ENCODE measurements at regions not wholly inside any gene's neighbourhood (a gene's known extent, or its start where the extent isn't known, plus 50 kb on each side); places are given as distances from the start of the nearest gene placed in this dataset.

DNA sequence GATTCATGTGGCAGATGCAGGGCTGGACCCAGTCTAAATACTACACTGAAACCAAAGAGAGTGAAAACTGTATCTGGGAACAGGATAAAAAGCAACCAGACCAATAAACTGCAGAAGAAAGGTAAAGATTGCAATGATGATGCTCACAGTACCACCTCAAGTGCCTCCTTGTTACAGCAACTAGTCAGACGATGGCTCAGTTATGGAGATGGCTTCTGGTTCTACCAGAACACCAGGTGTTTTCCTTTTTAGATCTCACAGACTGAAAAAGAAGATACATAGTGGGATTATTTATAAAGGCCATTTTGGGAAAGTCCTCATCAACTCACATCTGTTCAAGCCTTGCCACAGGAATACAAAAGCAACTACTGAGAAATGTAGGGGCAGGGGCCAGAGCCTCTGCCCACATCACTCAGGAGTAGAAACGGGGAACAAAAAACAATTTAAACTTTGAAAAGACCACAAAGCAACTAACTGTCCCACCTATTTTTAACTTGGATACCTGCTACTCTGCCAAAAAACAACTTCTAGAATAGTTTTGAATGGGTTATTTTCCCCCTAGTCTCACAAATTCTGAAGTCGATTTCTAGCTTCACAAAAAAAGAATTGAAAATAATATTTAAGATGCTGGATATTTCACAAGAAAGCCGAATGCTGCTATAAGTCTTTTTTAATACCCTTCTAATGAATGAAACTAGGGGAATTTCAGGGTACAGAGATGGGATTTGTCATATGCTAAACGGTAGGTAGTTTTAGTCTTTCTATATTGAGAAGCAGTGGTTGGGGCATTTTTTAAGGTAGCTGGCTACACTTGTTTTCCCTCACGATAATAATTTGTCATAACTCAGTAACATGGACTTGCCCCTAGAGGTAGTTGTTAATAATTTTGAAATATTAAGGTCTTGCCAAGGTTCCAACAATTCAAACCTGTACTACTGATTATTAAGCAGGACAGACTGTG lies 197.2 kb upstream of the TMPO start:
- no peak for DNase-seq

DNA sequence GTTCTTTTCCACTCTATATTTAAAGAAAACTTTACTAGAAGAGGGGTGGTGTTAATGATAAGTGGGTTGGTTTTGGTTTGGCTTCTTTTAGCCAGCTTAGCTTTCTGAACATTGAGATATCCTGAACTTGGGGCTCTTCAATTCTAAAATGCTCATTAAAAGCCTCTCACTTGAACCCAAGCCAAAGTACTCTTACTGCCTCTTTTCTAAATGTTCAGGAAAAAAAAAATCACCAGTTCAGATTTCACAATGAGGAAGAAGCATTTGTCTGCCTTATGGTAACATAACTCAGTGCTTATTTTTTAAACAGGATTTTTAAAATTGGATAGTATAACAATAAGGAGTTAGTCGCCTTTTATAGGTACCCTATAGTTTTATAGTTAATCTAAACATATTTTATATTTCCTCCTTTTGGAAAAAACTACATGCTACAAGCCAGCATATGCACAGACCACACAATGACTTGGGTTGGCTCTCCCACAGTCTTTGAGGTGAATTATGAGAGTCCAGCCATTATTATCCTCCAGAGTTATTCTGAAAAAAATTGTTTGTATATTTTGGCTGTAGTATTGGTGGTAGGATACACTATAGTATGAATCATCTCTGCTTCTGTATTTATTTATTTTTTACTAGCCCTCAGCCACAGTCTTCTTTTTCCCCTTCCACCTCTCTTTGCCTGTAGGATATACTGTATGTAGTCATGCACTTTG lies 195.5 kb upstream of the TMPO start:
- DNase-seq: no peak

DNA sequence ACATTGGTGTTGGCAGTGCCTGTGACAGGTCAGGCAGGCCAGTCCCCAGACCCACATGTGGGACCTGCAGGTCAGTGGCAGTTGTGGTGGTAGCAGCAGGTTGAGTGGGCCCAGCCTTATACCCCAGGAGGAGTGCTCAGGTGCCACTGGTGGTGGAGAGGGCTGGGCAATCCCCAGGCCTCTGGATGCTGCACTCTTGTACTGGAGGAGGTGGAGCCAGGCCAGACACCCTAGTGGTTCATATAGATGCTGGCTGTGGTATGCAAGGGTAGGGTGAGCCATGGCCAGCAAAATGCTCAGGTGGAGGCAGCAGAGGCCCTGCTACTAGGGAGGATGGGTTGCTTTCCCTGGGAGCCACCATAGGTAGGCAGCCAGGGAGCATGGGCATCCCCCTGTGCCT lies 190.4 kb upstream of the TMPO start:
- no peak for DNase-seq

DNA sequence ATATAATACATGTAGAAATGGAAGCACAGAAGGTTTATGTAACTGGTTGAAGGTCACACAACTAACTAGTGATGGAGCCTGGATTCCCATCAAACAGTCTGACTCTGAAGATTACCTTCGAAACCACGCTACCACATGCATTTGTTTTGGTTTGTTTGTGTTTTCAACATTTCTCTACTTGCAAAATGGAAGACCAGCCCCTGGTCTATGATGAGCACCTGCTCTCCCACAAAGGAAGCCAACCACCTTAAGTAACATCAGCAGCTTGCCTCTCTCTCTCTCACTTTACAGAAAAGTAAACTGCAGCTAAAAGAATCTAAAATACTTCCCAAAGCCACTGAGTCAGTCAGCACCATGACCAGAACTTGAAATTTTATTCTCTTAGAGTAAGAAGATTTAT lies 186.9 kb upstream of the TMPO start:
- DNase-seq: no peak

DNA sequence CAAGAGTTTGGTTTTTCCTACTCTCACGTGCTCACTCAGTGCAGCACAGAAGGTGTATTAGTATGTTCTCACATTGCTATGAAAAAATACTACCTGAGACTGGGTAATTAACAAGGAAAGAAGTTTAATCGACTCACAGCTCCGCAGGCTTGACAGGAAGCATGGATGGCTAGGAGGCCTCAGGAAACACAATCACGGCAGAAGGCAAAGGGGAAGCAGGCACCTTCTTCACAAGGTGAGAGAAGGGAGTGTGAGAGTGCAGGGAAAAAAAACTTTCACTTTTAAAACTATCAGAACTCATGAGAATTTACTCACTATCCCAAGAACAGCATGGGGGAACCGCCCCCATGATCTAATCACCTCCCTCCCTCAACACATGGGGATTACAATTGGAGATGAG lies 185.8 kb upstream of the TMPO start:
- DNase-seq: no peak

DNA sequence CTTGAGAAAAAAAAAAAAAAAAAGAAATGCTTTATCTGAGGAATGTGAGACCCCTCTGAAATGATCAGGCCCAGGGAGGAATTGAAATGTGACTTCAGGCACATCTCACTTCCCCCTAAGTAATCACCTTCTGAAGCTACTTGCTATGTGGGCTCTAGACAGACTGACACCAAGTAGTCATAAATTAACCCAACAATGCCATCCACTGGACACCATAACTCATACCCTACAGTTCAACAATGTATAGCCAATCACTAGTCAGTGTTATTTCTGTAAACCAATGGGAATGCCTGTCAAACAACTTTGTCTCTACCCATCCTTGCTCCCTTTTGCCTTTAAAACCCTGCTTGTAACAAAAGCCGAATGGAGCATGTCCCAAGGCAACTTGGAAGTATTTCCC lies 182.7 kb upstream of the TMPO start:
- no peak for DNase-seq

DNA sequence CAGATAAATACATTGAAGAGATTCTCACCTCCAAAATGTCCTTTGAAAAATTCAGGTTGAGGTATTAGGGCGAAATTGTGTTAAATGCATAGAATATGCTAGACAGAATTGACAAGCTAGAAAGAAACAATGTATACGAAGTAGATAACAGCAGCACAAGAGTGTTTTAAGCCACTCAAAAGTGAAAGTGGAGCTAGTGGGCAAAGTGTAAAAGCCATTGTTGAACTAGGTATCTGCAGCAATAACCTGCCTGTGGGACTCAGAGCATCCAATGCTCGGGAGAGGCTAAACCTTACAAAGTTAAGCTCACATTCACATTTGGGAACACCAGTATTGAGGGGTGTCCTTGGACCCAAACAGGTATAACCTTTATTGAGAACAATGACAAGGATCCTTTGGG lies 180.6 kb upstream of the TMPO start:
- no peak for DNase-seq

DNA sequence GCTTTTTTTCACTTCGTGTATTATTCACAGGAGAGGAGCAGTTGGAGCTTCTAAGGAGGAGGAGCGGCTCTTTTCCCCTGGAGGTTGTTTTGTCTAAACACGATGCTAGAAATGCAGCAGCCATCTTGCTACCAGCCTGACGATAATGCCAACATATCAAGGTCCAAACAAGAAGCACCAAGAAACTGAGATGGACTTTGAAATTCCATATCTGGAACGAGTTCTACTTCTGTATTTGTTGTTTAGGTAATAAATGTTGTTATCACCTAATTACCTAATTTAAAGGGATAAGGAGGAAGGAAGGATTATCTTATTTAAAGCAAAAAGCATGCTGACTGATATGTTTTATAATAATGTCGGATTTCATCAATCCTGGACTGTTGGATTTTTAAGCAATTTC lies 174.4 kb upstream of the TMPO start:
- no peak for DNase-seq

DNA sequence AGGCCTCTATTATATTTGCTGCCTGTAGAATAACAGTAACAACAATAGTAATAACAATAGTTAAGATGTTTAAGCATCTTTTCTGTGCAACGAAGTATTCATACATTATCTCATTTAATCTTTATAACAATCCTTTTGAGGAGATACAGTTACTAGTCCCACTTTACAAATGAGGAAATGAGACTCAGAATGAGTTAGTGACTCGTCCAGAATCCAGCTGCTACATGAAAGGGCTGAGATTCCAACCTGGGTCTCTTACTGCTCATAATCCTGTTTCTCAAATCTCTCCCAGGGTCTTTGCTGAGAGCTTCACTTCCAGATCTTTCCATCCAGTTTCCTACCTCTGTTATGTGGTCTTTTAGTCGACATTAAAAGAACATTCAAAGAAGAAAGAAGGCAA lies 173.7 kb upstream of the TMPO start:
- no peak for DNase-seq

DNA sequence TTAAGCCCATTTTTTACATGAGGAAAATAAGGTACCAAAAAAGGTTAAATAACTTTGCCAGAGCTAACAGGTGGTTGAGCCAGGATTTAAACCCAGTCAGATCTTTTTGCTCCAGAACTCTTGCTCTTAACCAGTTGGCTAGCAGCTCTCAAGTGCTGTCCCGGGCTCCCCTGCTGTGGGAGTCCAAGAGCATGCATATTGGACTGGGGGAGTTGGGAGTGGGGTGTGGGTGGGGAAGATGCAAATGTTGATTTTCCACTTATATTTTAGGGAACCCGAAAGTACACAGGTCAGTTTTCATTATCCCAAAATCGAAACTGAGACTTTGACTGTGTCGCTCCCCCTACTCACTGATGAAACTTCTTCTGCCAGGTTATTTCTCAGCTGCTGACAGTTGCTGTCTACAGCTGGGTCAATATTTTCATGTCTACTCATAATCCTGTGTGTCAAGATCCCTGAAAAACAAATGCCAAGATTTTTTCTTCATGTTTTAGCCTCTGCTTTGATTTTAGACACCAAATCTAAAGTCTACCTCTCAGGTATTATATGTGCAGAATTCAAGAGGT lies 172.3 kb upstream of the TMPO start:
- no peak for DNase-seq

DNA sequence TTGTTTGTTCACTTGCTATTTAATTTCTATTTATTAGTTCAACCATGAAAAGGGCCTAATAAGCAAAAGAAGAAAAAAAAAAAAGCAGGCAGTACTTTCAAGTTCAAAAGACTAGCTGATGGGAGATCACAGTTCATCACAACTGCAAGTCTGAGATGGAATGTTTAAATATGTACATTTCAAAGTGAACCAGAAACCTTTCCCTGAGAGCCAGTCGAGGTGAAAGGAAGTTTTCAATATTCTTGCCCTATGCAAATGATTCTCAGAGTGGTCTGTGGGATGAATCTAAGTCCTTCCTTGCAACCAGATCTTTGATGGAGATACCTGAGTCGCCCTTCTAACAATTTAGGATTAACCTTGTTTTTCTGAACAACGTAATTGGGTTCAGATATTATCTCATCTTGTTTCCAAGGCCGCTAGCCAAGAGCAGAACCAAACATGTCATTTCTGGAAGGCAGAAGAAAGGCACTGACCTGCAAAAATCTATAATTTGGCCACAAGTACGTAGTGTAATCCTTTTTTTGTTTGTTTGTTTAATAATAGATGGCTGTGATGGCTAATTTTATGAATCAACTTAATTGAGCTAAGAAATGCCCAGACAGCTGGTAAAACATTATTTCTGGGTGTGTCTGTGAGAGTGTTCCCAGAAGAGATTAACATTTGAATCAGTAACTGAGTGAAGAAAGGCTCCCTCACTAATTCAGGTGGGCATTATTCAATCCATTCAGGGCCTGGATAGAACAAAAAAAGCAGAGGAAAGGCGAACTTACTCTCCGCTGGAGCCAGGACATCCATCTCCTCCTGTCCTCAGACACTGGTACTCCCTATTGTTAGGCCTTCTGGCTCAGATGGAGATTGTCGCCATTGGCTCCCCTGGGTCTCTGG lies 171.1 kb upstream of the TMPO start:
- DNase-seq: no peak

DNA sequence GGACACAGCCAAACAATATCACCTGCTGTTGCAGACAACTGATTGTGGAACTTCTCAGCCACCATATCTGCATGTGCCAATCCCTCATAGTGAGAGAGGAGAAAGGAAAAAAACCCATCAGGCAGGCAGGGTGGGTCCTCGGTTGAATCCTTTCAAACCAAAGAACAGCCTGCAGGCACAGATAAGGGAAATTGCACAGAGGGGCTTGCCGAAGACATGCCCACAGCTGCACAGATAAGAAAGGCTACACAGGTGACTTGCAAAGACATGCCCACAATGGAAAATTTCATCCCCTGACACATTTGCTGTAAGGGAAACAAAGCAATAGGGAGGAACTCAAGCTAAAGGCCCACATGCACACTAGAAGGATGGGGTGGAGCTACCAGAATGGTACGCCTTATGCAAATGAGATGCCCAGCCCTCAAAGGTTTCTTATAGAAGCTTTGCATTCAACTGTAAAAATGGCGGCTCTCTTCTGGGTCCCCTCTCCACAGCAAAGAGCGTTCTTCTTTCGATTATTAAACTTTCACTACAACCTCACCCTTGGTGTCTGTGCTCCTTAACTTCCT lies 170.0 kb upstream of the TMPO start:
- DNase-seq: no peak

DNA sequence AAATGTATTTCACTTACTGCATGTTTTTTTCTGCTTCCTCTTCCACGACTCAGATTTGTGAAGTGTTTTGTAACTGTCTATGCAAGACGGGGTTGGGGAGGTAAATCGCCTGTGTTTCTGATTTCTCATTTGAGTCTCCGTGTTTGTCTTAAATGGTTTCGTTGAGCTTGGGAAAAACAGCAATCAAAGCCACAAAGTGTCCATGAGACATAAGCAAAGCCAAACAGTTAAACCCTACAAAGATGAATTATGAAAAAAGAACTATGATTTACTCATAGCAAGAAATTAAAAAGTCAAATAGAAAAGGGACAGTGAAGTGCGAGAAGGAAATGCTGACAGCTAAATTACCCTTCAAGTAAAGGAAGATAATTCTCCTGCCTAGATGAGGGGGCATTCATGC lies 164.3 kb upstream of the TMPO start:
- DNase-seq: no peak

DNA sequence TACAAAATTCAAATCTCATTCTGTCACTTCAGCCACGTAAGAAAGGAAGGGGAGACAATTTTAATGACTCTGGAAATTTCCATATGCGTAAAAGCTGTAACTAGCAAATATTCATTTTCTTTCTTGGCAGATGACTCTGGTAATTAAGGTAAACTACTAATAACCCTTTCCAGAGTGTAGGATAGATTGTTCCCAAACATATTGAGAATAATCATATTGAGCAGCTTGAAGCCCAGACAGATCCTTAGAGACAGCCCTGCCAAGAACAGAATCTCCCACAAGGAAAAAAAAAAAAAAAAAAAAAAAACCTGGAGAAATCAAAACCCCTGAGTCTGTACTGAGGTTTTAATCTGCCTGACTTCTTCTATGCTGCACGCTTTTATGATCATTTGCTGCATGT lies 163.6 kb upstream of the TMPO start:
- DNase-seq: no peak

DNA sequence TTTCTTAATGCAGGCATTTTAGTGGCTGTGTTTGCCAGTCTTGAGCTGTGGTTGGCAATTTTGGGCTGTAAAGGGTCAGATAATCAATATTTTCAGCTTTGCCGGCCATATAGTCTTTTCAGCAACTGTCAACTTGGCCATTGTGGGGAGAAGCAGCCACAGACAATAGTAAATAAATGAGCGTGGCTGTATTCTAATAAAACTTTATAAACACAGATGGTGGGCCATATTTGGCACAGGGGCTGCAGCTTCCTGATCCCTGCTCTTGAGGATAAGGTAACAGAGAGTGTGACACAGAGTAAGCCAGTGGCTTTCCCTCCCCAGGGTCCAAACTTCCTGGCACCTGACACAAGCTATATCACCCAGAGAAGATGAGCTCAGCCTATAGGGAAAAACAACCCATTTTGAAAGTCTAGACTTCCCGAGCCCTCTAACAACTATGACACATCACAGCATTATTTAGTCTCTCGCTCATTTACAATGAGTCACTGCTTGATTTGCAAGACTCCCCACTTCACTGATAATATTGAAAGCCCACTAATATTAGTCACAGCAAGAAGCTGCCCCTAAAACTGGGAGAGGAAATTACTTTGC lies 163.1 kb upstream of the TMPO start:
- peak; percentile 5 for DNase-seq

DNA sequence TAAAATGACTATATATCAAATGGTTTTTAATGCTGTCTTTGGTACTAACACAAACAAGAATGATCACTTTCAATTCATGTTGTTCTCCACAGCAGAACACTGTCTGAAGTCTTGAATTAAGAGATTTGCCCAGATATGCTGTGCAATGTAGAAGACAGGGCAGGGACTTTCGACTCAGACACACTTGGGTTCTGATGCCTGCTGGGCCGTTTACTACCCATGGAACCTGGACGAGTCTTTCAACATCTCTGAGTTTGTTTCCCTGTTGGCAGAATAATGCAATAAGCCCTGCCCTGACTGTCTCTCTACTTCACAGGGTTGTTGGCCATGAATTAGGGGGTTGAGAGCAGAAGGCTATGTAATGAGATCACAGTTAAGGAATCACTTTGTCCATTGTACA lies 162.6 kb upstream of the TMPO start:
- no peak for DNase-seq

DNA sequence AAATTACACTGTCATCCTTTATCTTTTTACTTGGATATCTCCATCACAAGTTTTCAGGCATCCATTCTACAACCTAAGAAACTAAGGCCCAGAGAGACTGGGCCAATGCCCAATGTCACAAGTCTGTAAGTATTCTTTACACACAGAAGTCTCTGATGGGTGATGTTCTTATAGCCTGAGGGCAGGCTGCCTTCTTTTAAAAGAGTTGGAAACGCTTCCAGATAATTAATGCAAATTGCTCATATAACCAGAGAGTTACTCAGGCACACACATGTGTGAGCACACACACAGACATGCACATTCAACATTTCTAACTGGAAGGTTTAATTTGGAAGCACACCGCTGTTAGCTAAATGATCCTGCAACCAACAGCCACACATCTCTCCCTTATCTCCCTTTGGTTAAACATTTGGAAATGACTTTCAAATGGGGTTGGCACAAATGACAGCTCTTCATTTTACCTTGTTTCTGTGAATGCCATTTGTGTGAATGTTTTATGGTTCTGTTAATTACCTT lies 160.8 kb upstream of the TMPO start:
- DNase-seq: no peak

DNA sequence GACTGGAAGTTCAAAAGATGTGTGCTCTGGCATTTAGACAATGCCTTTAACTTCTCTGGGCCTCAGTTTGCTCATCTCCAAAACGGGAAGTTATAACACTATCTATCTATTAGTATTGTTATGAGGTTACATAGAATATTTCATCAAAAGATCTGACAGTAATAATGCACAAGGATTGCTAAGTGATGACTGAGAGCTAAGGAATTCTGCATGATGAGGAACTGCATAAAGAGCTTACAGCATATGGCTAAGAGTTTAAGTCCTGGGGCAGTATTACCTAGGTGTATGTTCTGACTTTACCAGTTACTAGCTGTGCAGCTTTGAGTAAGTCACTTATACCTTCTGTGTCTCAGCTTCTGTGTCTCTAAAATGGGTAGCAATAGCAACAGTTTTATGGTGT lies 160.1 kb upstream of the TMPO start:
- no peak for DNase-seq

DNA sequence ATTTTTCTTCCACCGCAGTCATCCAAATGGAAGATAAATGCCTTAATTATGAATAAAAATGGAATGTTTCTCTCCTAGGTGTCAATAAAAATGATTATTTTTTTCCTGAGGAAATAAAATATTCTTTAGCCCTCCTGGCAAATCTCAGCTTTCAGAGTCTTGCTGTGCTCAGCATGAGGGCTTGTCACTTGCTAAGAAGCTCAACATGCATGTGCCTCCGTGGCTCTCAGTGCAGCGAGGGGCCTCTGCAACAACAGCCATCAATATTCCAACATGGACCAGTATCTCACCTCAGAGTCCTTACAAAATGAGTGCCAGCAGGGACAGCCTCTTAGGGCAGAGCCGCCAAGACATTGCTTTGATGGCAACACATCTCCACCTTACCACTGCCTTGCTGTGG lies 159.5 kb upstream of the TMPO start:
- no peak for DNase-seq

DNA sequence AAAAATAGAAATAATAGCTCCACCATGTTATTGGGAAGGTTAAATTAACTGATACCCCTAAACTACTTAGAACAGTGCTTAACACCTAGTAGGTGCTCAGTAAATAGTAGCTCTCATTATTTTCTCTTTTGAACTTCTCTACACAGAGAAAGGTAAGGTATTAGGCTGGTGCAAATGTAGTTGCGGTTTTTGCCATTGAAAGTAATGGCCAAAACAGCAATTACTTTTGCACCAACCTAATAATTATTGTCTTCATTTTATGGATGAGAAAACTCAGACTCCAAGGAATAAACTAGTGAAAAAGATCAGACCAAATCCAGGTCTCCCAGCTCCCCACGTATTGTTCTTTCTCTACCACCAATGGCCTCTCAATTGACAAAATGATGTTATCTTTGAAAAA lies 157.2 kb upstream of the TMPO start:
- DNase-seq: no peak

DNA sequence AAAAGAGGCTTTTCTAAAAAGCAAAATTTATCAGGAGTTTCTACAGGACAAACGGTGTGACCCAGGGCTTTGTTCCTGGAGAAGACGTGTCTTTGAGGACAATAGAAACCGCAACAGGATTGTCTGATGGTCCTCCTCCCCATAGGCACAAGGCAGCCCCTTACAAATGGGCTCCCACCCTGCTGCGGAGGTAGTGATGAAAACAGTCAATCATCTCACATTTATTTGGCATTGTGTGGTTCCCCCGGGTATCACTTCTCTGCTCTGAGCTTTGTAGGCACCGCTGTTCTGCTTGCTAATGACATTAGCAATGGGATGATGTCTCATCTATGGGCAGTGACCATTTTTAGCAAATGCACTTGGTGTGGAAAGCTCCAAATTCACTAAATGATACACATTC lies 155.5 kb upstream of the TMPO start:
- no peak for DNase-seq

DNA sequence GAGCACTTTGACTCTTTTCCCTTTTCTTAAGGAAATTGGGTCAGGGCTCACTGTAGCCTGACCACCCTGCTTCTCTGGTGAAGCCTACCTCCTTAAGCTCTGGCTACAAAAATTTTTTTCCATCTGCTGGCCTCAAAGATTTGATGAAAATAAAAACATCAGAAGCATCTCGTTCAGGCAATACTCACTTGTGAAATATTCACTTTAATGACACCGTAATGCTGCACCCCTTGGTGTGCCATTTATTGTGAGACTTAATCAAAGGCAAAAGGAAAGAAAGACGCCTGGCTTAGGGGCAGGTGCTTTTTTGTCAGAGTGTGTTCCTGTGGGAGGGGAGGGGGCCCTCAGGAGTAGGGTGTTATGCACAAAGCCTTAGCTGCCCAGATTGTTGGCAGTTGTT lies 155.0 kb upstream of the TMPO start:
- no peak for DNase-seq
